HG03469 (cell line): ENCODE measurements at regions not wholly inside any gene's neighbourhood (a gene's known extent, or its start where the extent isn't known, plus 50 kb on each side); places are given as distances from the start of the nearest gene placed in this dataset.

ENCODE experiments used
- ATAC-seq: cut with Tn5 transposase; IDR thresholded peaks from one replicate; pipeline ENCODE4 v1.9.1; 2021; ENCODE audit warnings: mild to moderate bottlenecking, moderate library complexity, moderate number of reproducible peaks; ENCODE audit not compliant: unreplicated experiment

GRCh38 chr14:34247605-34248004 is 214.4 kb downstream of the SPTSSA start:
- ATAC-seq: no peak

GRCh38 chr14:34246206-34246605 is 215.8 kb downstream of the SPTSSA start:
- no peak for ATAC-seq

GRCh38 chr14:34243401-34243800 is 218.6 kb downstream of the SPTSSA start:
- ATAC-seq: no peak

GRCh38 chr14:34243001-34243400 is 219.0 kb downstream of the SPTSSA start:
- ATAC-seq: no peak

- no peak for ATAC-seq
These were observed 220.8 kb downstream of the SPTSSA start for GRCh38 chr14:34241185-34241711.

GRCh38 chr14:34238610-34239009 is 223.4 kb downstream of the SPTSSA start:
- no peak for ATAC-seq

- ATAC-seq: no peak
These were observed 224.4 kb downstream of the SPTSSA start for GRCh38 chr14:34237677-34238076.

GRCh38 chr14:34237081-34237480 is 225.0 kb downstream of the SPTSSA start:
- ATAC-seq: no peak

GRCh38 chr14:34235643-34236300 is 226.3 kb downstream of the SPTSSA start:
- ATAC-seq: no peak

GRCh38 chr14:34234258-34234657 is 227.8 kb downstream of the SPTSSA start:
- ATAC-seq: no peak

GRCh38 chr14:34233619-34234018 is 228.4 kb downstream of the SPTSSA start:
- ATAC-seq: no peak

GRCh38 chr14:34232790-34233189 is 229.2 kb downstream of the SPTSSA start:
- no peak for ATAC-seq

- no peak for ATAC-seq
These were observed 230.4 kb downstream of the SPTSSA start for GRCh38 chr14:34231626-34232025.

GRCh38 chr14:34229140-34229539 is 232.9 kb downstream of the SPTSSA start:
- ATAC-seq: no peak

- ATAC-seq: no peak
These were observed 233.4 kb downstream of the SPTSSA start for GRCh38 chr14:34228650-34228976.

GRCh38 chr14:34227834-34228649 is 234.0 kb downstream of the SPTSSA start:
- ATAC-seq: peak; percentile 80

GRCh38 chr14:34224221-34224620 is 237.8 kb downstream of the SPTSSA start:
- no peak for ATAC-seq

- ATAC-seq: no peak
These were observed 238.5 kb downstream of the SPTSSA start for GRCh38 chr14:34223373-34224148.

GRCh38 chr14:34222867-34223266 is 239.2 kb downstream of the SPTSSA start:
- ATAC-seq: no peak

- ATAC-seq: no peak
These were observed 239.9 kb downstream of the SPTSSA start for GRCh38 chr14:34222122-34222521.

- peak; percentile 82 for ATAC-seq
These were observed 241.1 kb downstream of the SPTSSA start for GRCh38 chr14:34220921-34221320.

GRCh38 chr14:34220378-34220706 is 241.7 kb downstream of the SPTSSA start:
- ATAC-seq: no peak
